Thymus (tissue), 11 donors: ENCODE measurements at regions not wholly inside any gene's neighbourhood (a gene's known extent, or its start where the extent isn't known, plus 50 kb on each side); places are given as distances from the start of the nearest gene placed in this dataset.

Experiments used
- DNase-seq, 9 donors: peaks; one replicate each; pipeline ENCODE4 v3.0.0-alpha.2; 2013; ENCODE audit warnings: low spot score in 9 of 9, low read depth in 6 of 9, missing footprints in 1 of 9
- H3K27ac ChIP-seq, 2 donors: one replicate each; pipeline ENCODE4 v1.5.1; 2013; ENCODE audit warnings: control low read depth in 1 of 2, low read depth in 1 of 2, low read length in 1 of 2, mild to moderate bottlenecking in 1 of 2, moderate library complexity in 1 of 2
- H3K27me3 ChIP-seq, 2 donors: one replicate each; pipeline ENCODE4 v1.5.1; 2013; ENCODE audit warnings: low read length in 1 of 2; ENCODE audit not compliant: control insufficient read depth in 2 of 2, insufficient read depth in 1 of 2
- H3K36me3 ChIP-seq, 2 donors: one replicate each; pipeline ENCODE4 v1.5.1; 2013; ENCODE audit warnings: low read length in 1 of 2, mild to moderate bottlenecking in 1 of 2, moderate library complexity in 1 of 2; ENCODE audit not compliant: control insufficient read depth in 2 of 2, insufficient read depth in 2 of 2
- H3K4me1 ChIP-seq, 2 donors: one replicate each; pipeline ENCODE4 v1.5.1; 2013; ENCODE audit warnings: low read length in 2 of 2; ENCODE audit not compliant: control insufficient read depth in 2 of 2, insufficient read depth in 2 of 2
- H3K4me3 ChIP-seq, 2 donors: one replicate each; pipeline ENCODE4 v1.5.1; 2013; ENCODE audit warnings: low read length in 2 of 2, control low read depth in 1 of 2, mild to moderate bottlenecking in 1 of 2
- H3K9me3 ChIP-seq, 2 donors: one replicate each; pipeline ENCODE4 v1.5.1; 2013; ENCODE audit warnings: low read length in 1 of 2, mild to moderate bottlenecking in 1 of 2; ENCODE audit not compliant: control insufficient read depth in 2 of 2, insufficient read depth in 1 of 2
- WGBS: extraction: QIAGEN DNeasy Blood & Tissue Kit; methylation state at CpG from one replicate; pipeline ENCODE4 v1.1.7; 2013; 5-methylcytosine and 5-hydroxymethylcytosine counted together
- donor health status: healthy.

GRCh38 chr7:46080595-46081159 lies 159.6 kb upstream of the IGFBP3 start:
- H3K4me1 ChIP-seq, result no peaks in the 10 kb centered on the region
- H3K9me3 ChIP-seq, result no peaks in the 10 kb centered on the region
- no peaks in the 10 kb centered on the region for H3K36me3 ChIP-seq
- H3K4me3 ChIP-seq, result no peak overlapping the region
- no peak for DNase-seq
- H3K27me3 ChIP-seq, result no peaks in the 10 kb centered on the region
- WGBS, result 93% methylated on average over 4 of the region's 4 CpGs
- no peak overlapping the region for H3K27ac ChIP-seq

- DNase-seq, result no peak
- H3K4me3 ChIP-seq, result no peak overlapping the region
- no peaks in the 10 kb centered on the region for H3K4me1 ChIP-seq
- H3K36me3 ChIP-seq, result no peaks in the 10 kb centered on the region
- 90% methylated on average over 2 of the region's 2 CpGs for WGBS
- H3K27me3 ChIP-seq, result no peaks in the 10 kb centered on the region
- H3K27ac ChIP-seq, result no peak overlapping the region
- H3K9me3 ChIP-seq, result no peaks in the 10 kb centered on the region
Observed at GRCh38 chr7:46079421-46079820, 158.3 kb upstream of the IGFBP3 start.

- 46% methylated on average over 1 of the region's 1 CpG for WGBS
- Histone ChIP-seq H3K9me3 (no peaks in the 10 kb centered on the region), H3K4me1 (no peaks in the 10 kb centered on the region), H3K27ac (no peak overlapping the region), H3K36me3 (no peaks in the 10 kb centered on the region), H3K27me3 (no peaks in the 10 kb centered on the region), H3K4me3 (no peak overlapping the region)
- no peak for DNase-seq
Observed at GRCh38 chr7:46076527-46076926, 155.5 kb upstream of the IGFBP3 start.

- Histone ChIP-seq H3K4me1 (no peaks in the 10 kb centered on the region), H3K4me3 (no peak overlapping the region), H3K9me3 (no peaks in the 10 kb centered on the region), H3K27me3 (no peaks in the 10 kb centered on the region), H3K36me3 (no peaks in the 10 kb centered on the region), H3K27ac (no peak overlapping the region)
- no peak for DNase-seq
Observed at GRCh38 chr7:46072722-46073121, 151.7 kb upstream of the IGFBP3 start.

- Histone ChIP-seq H3K27ac (no peak overlapping the region), H3K4me1 (no peaks in the 10 kb centered on the region), H3K9me3 (no peaks in the 10 kb centered on the region), H3K4me3 (no peak overlapping the region), H3K27me3 (no peaks in the 10 kb centered on the region), H3K36me3 (no peaks in the 10 kb centered on the region)
- DNase-seq, result no peak
- WGBS, result 83% methylated on average over 1 of the region's 1 CpG
Observed at GRCh38 chr7:46071601-46072000, 150.5 kb upstream of the IGFBP3 start.

GRCh38 chr7:46071076-46071475 lies 150.0 kb upstream of the IGFBP3 start:
- Histone ChIP-seq H3K9me3 (no peaks in the 10 kb centered on the region), H3K4me1 (no peaks in the 10 kb centered on the region), H3K36me3 (no peaks in the 10 kb centered on the region), H3K4me3 (no peak overlapping the region), H3K27me3 (no peaks in the 10 kb centered on the region), H3K27ac (no peak overlapping the region)
- DNase-seq, result no peak
- 79% methylated on average over 3 of the region's 3 CpGs for WGBS

- DNase-seq, result no peak
- WGBS, result 69% methylated on average over 2 of the region's 2 CpGs
Observed at GRCh38 chr7:46068159-46068558, 147.1 kb upstream of the IGFBP3 start.

GRCh38 chr7:46059308-46060020 lies 138.4 kb upstream of the IGFBP3 start:
- H3K9me3 ChIP-seq, result no peaks in the 10 kb centered on the region
- H3K4me1 ChIP-seq, result no peaks in the 10 kb centered on the region
- H3K4me3 ChIP-seq, result no peak overlapping the region
- no peak overlapping the region for H3K27ac ChIP-seq
- 88% methylated on average over 7 of the region's 7 CpGs for WGBS
- DNase-seq, result no peak
- H3K27me3 ChIP-seq, result no peaks in the 10 kb centered on the region
- no peaks in the 10 kb centered on the region for H3K36me3 ChIP-seq

More at GRCh38 chr7:46068159-46068558, 147.1 kb upstream of the IGFBP3 start:
- Histone ChIP-seq H3K4me3 (no peak overlapping the region), H3K27me3 (no peaks in the 10 kb centered on the region), H3K9me3 (no peaks in the 10 kb centered on the region), H3K27ac (no peak overlapping the region), H3K36me3 (no peaks in the 10 kb centered on the region), H3K4me1 (no peaks in the 10 kb centered on the region)

GRCh38 chr7:46058086-46058823 lies 137.2 kb upstream of the IGFBP3 start:
- Histone ChIP-seq H3K27me3 (no peaks in the 10 kb centered on the region), H3K4me3 (no peak overlapping the region), H3K4me1 (no peaks in the 10 kb centered on the region), H3K9me3 (no peaks in the 10 kb centered on the region), H3K36me3 (no peaks in the 10 kb centered on the region), H3K27ac (no peak overlapping the region)
- DNase-seq, result no peak
- WGBS, result 93% methylated on average over 4 of the region's 4 CpGs
